ENCODE measurements at regions not wholly inside any gene's neighbourhood (a gene's known extent, or its start where the extent isn't known, plus 50 kb on each side); places are given as distances from the start of the nearest gene placed in this dataset.

GRCh38 chr2:84217456-84217855 is 241.6 kb downstream of the SUCLG1 start:
- ChIA-PET CTCF (no interaction called here), POLR2A (no interaction called here)
- H3K4me1 ChIP-seq (ENCODE audit: insufficient read depth, low read length), result no peaks in the 10 kb centered on the region
- no peak overlapping the region for H3K4me3 ChIP-seq (ENCODE audit: low read length)
- no peak overlapping the region for H3K27ac Mint-ChIP-seq
- no peaks in the 10 kb centered on the region for H3K4me1 Mint-ChIP-seq (ENCODE audit: low read depth)
- H3K36me3 ChIP-seq (ENCODE audit: insufficient read depth, low read length), result no peaks in the 10 kb centered on the region
- TF ChIP-seq CTCF (IDR thresholded peaks at IDR 0.05), result no peak
- H3K9me3 Mint-ChIP-seq, result no peaks in the 10 kb centered on the region
- peaks cover 14% of the 10 kb centered on the region for H3K27me3 Mint-ChIP-seq
- H3K4me3 Mint-ChIP-seq, result no peak overlapping the region
- H3K9me3 ChIP-seq (ENCODE audit: control insufficient read depth in 1 of 2, insufficient read depth in 1 of 2, low read length in 2 of 2), result no peaks in the 10 kb centered on the region
- DNase-seq, result no peak
- no peak for ATAC-seq (ENCODE audit: poor library complexity)
- H3K27me3 ChIP-seq (ENCODE audit: control insufficient read depth in 1 of 2, insufficient read depth in 2 of 2, low read length in 2 of 2), result peaks cover 0 to 2% of the 10 kb centered on the region in 2 experiments
- no peak overlapping the region for H3K27ac ChIP-seq (ENCODE audit: low read depth in 1 of 2, low read length in 2 of 2)
- intact Hi-C loops (cut with DNase I, micrococcal nuclease), result no loop called here
- no peaks in the 10 kb centered on the region for H3K36me3 Mint-ChIP-seq (ENCODE audit: low read depth)

- no peaks in the 10 kb centered on the region for H3K4me1 ChIP-seq (ENCODE audit: insufficient read depth, low read length)
- Mint-ChIP-seq H3K27me3 (peaks cover 36% of the 10 kb centered on the region), H3K4me1 (ENCODE audit: low read depth) (no peaks in the 10 kb centered on the region), H3K9me3 (no peaks in the 10 kb centered on the region), H3K4me3 (no peak overlapping the region), H3K36me3 (ENCODE audit: low read depth) (no peaks in the 10 kb centered on the region), H3K27ac (no peak overlapping the region)
- no peak for TF ChIP-seq CTCF (IDR thresholded peaks at IDR 0.05)
- ATAC-seq (ENCODE audit: poor library complexity) (no peak), DNase-seq (no peak)
- no peaks in the 10 kb centered on the region for H3K9me3 ChIP-seq (ENCODE audit: control insufficient read depth in 1 of 2, insufficient read depth in 1 of 2, low read length in 2 of 2)
- H3K27me3 ChIP-seq (ENCODE audit: control insufficient read depth in 1 of 2, insufficient read depth in 2 of 2, low read length in 2 of 2), result peaks cover 0 to 2% of the 10 kb centered on the region in 2 experiments
- no peak overlapping the region for H3K27ac ChIP-seq (ENCODE audit: low read depth in 1 of 2, low read length in 2 of 2)
- ChIA-PET CTCF (no interaction called here), POLR2A (no interaction called here)
- no peaks in the 10 kb centered on the region for H3K36me3 ChIP-seq (ENCODE audit: insufficient read depth, low read length)
- H3K4me3 ChIP-seq (ENCODE audit: low read length), result no peak overlapping the region
- intact Hi-C loops (cut with DNase I, micrococcal nuclease), result no loop called here
These were observed 244.6 kb downstream of the SUCLG1 start for GRCh38 chr2:84214455-84214854.

GRCh38 chr2:84212611-84213314 is 246.3 kb downstream of the SUCLG1 start:
- no peaks in the 10 kb centered on the region for H3K9me3 Mint-ChIP-seq
- Histone ChIP-seq H3K4me1 (ENCODE audit: insufficient read depth, low read length) (no peaks in the 10 kb centered on the region), H3K4me3 (ENCODE audit: low read length) (no peak overlapping the region), H3K27me3 (ENCODE audit: control insufficient read depth in 1 of 2, insufficient read depth in 2 of 2, low read length in 2 of 2) (peaks cover 0 to 2% of the 10 kb centered on the region in 2 experiments), H3K27ac (ENCODE audit: low read depth in 1 of 2, low read length in 2 of 2) (no peak overlapping the region), H3K36me3 (ENCODE audit: insufficient read depth, low read length) (no peaks in the 10 kb centered on the region), H3K9me3 (ENCODE audit: control insufficient read depth in 1 of 2, insufficient read depth in 1 of 2, low read length in 2 of 2) (no peaks in the 10 kb centered on the region)
- no peak overlapping the region for H3K27ac Mint-ChIP-seq
- TF ChIP-seq CTCF (IDR thresholded peaks at IDR 0.05), result no peak
- no peak for DNase-seq
- H3K27me3 Mint-ChIP-seq, result peaks cover 52% of the 10 kb centered on the region
- no peaks in the 10 kb centered on the region for H3K36me3 Mint-ChIP-seq (ENCODE audit: low read depth)
- H3K4me3 Mint-ChIP-seq, result no peak overlapping the region
- intact Hi-C loops (cut with DNase I, micrococcal nuclease), result no loop called here
- H3K4me1 Mint-ChIP-seq (ENCODE audit: low read depth), result no peaks in the 10 kb centered on the region
- ChIA-PET CTCF (no interaction called here), POLR2A (no interaction called here)
- no peak for ATAC-seq (ENCODE audit: poor library complexity)
